ENCODE measurements at regions not wholly inside any gene's neighbourhood (a gene's known extent, or its start where the extent isn't known, plus 50 kb on each side); places are given as distances from the start of the nearest gene placed in this dataset.
"Not testable (repeated sequence)": the region's sequence is repeated elsewhere in the genome, so short reads cannot be mapped to it uniquely, and the experiment has no call there.

DNA sequence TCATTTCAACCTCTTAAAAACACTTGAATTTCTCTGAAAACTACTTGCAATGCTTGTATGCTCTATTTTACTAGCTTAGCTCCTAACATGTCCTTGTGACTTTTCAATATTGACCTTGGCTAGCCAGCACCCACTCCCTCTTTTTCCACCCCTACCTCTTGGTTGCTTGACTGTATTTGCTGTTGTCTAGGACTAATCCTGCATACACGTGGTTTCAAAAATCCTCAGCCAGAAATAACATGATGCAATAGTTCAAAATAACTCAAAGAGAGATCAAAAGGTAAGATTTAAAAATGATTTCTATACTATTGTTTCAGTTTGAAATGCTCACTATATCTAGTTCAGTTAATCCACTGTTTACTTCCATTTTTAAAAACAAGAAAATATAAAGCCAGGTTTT lies 102.3 kb upstream of the TBX18 start:
- Mint-ChIP-seq H3K27me3 (no peaks in the 10 kb centered on the region), H3K36me3 (ENCODE audit: low read depth) (no peaks in the 10 kb centered on the region), H3K4me3 (no peak overlapping the region), H3K27ac (no peak overlapping the region), H3K4me1 (ENCODE audit: low read depth) (no peaks in the 10 kb centered on the region), H3K9me3 (peaks cover 4% of the 10 kb centered on the region)
- H3K4me3 ChIP-seq (ENCODE audit: low read length): no peak overlapping the region
- ChIA-PET POLR2A (no interaction called here), CTCF (no interaction called here)
- TF ChIP-seq, protein P1, sequence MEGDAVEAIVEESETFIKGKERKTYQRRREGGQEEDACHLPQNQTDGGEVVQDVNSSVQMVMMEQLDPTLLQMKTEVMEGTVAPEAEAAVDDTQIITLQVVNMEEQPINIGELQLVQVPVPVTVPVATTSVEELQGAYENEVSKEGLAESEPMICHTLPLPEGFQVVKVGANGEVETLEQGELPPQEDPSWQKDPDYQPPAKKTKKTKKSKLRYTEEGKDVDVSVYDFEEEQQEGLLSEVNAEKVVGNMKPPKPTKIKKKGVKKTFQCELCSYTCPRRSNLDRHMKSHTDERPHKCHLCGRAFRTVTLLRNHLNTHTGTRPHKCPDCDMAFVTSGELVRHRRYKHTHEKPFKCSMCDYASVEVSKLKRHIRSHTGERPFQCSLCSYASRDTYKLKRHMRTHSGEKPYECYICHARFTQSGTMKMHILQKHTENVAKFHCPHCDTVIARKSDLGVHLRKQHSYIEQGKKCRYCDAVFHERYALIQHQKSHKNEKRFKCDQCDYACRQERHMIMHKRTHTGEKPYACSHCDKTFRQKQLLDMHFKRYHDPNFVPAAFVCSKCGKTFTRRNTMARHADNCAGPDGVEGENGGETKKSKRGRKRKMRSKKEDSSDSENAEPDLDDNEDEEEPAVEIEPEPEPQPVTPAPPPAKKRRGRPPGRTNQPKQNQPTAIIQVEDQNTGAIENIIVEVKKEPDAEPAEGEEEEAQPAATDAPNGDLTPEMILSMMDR (IDR thresholded peaks at IDR 0.05): no peak
- no peaks in the 10 kb centered on the region for H3K9me3 ChIP-seq (ENCODE audit: control insufficient read depth in 1 of 2, insufficient read depth in 1 of 2, low read length in 2 of 2)
- no peak overlapping the region for H3K27ac ChIP-seq (ENCODE audit: low read depth in 1 of 2, low read length in 2 of 2)
- no peaks in the 10 kb centered on the region for H3K27me3 ChIP-seq (ENCODE audit: control insufficient read depth in 1 of 2, insufficient read depth in 2 of 2, low read length in 2 of 2)
- ATAC-seq (ENCODE audit: poor library complexity) (no peak), DNase-seq (no peak)
- H3K36me3 ChIP-seq (ENCODE audit: insufficient read depth, low read length): no peaks in the 10 kb centered on the region
- intact Hi-C loops (cut with DNase I, micrococcal nuclease): no loop called here
- no peaks in the 10 kb centered on the region for H3K4me1 ChIP-seq (ENCODE audit: insufficient read depth, low read length)

DNA sequence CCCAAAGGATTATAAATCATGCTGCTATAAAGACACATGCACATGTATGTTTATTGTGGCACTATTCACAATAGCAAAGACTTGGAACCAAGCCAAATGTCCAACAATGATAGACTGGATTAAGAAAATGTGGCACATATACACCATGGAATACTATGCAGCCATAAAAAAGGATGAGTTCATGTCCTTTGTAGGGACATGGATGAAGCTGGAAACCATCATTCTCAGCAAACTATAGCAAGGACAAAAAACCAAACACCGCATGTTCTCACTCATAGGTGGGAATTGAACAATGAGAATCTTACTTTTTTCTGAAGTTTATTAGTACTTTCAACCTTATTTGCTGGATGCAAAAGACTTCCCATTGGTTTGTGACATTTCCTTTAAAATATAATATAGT lies 101.0 kb upstream of the TBX18 start:
- H3K9me3 Mint-ChIP-seq; ATAC-seq (ENCODE audit: poor library complexity); intact Hi-C loops (cut with DNase I, micrococcal nuclease); CTCF ChIA-PET; H3K9me3 ChIP-seq (ENCODE audit: control insufficient read depth in 1 of 2, insufficient read depth in 1 of 2, low read length in 2 of 2); H3K4me1 Mint-ChIP-seq (ENCODE audit: low read depth); DNase-seq; POLR2A ChIA-PET; H3K27ac ChIP-seq (ENCODE audit: low read depth in 1 of 2, low read length in 2 of 2); H3K36me3 ChIP-seq (ENCODE audit: insufficient read depth, low read length); H3K4me1 ChIP-seq (ENCODE audit: insufficient read depth, low read length); H3K4me3 ChIP-seq (ENCODE audit: low read length); H3K27me3 Mint-ChIP-seq; H3K27me3 ChIP-seq (ENCODE audit: control insufficient read depth in 1 of 2, insufficient read depth in 2 of 2, low read length in 2 of 2); H3K27ac Mint-ChIP-seq; H3K4me3 Mint-ChIP-seq; H3K36me3 Mint-ChIP-seq (ENCODE audit: low read depth): not testable (repeated sequence)

DNA sequence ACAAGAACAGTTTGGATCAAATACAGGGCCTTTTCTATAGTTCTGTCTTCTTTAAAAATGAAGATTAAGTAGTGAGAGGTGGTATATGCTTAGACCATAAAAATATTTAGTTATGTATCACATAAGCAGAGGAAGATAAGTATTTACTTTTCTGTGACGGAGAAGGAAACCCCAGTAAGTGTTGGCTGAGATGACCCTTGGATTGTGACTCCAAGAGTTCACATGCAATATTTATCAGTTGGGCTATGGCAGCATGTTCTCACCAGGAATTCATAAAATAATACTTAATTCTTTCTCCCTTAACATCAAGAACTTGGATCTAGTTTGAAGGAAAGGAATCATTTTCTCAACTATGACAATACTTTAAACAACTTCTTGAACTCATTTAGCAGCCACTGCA lies 98.4 kb upstream of the TBX18 start:
- Histone ChIP-seq H3K9me3 (ENCODE audit: control insufficient read depth in 1 of 2, insufficient read depth in 1 of 2, low read length in 2 of 2) (no peaks in the 10 kb centered on the region), H3K27me3 (ENCODE audit: control insufficient read depth in 1 of 2, insufficient read depth in 2 of 2, low read length in 2 of 2) (no peaks in the 10 kb centered on the region), H3K4me1 (ENCODE audit: insufficient read depth, low read length) (no peaks in the 10 kb centered on the region), H3K36me3 (ENCODE audit: insufficient read depth, low read length) (no peaks in the 10 kb centered on the region), H3K4me3 (ENCODE audit: low read length) (no peak overlapping the region), H3K27ac (ENCODE audit: low read depth in 1 of 2, low read length in 2 of 2) (no peak overlapping the region)
- Mint-ChIP-seq H3K36me3 (ENCODE audit: low read depth) (no peaks in the 10 kb centered on the region), H3K9me3 (peaks cover 9% of the 10 kb centered on the region), H3K27ac (no peak overlapping the region), H3K4me1 (ENCODE audit: low read depth) (no peaks in the 10 kb centered on the region), H3K27me3 (no peaks in the 10 kb centered on the region), H3K4me3 (no peak overlapping the region)
- intact Hi-C loops (cut with DNase I, micrococcal nuclease): no loop called here
- ChIA-PET CTCF (no interaction called here), POLR2A (no interaction called here)
- ATAC-seq (ENCODE audit: poor library complexity) (no peak), DNase-seq (no peak)
- TF ChIP-seq, protein P1 (IDR thresholded peaks at IDR 0.05): no peak

DNA sequence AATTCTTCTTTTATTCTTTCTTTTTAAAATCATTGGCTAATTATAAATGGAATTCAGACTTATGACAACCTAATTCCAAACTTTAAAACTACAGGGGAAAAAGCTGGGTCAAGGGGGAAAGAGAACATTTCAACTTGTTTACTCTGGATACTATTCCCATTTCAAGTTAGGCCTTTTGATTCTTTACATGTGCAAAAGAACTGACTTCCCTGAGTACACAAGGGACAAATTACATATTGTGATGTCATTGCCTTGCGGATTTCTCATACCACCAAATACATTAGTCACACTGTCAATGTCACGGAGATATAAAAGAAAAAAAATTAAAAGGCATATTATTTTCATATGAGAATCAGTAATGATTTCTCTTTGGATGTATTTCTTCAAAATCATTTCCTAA lies 96.5 kb upstream of the TBX18 start:
- H3K27ac Mint-ChIP-seq: no peak overlapping the region
- DNase-seq (no peak), ATAC-seq (ENCODE audit: poor library complexity) (no peak)
- no peaks in the 10 kb centered on the region for H3K4me1 ChIP-seq (ENCODE audit: insufficient read depth, low read length)
- no peak overlapping the region for H3K27ac ChIP-seq (ENCODE audit: low read depth in 1 of 2, low read length in 2 of 2)
- H3K9me3 ChIP-seq (ENCODE audit: control insufficient read depth in 1 of 2, insufficient read depth in 1 of 2, low read length in 2 of 2): no peaks in the 10 kb centered on the region
- no peaks in the 10 kb centered on the region for H3K27me3 Mint-ChIP-seq
- peaks cover 9% of the 10 kb centered on the region for H3K9me3 Mint-ChIP-seq
- intact Hi-C loops (cut with DNase I, micrococcal nuclease): no loop called here
- H3K36me3 ChIP-seq (ENCODE audit: insufficient read depth, low read length): no peaks in the 10 kb centered on the region
- H3K4me3 ChIP-seq (ENCODE audit: low read length): no peak overlapping the region
- TF ChIP-seq, protein P1 (IDR thresholded peaks at IDR 0.05): no peak
- H3K4me1 Mint-ChIP-seq (ENCODE audit: low read depth): no peaks in the 10 kb centered on the region
- H3K27me3 ChIP-seq (ENCODE audit: control insufficient read depth in 1 of 2, insufficient read depth in 2 of 2, low read length in 2 of 2): no peaks in the 10 kb centered on the region
- H3K4me3 Mint-ChIP-seq: no peak overlapping the region
- ChIA-PET POLR2A (no interaction called here), CTCF (no interaction called here)
- H3K36me3 Mint-ChIP-seq (ENCODE audit: low read depth): no peaks in the 10 kb centered on the region

All from CD4-positive, alpha-beta T cell (primary cell).